Left ventricle myocardium inferior (tissue), 1 donor: ENCODE measurements at regions not wholly inside any gene's neighbourhood (a gene's known extent, or its start where the extent isn't known, plus 50 kb on each side); places are given as distances from the start of the nearest gene placed in this dataset.
"Not testable (repeated sequence)": the region's sequence is repeated elsewhere in the genome, so short reads cannot be mapped to it uniquely, and the experiment has no call there.

ENCODE experiments used
- DNase-seq: peaks from one replicate; pipeline ENCODE4 v3.0.0-alpha.2; 2020
- H3K27ac ChIP-seq: fragments of 200-600 bp; replicated peaks from 2 replicates; pipeline ENCODE4 v1.8.0; 2021
- H3K27me3 ChIP-seq: fragments of 200-600 bp; 2 replicates; pipeline ENCODE4 v1.8.0; 2021; ENCODE audit warnings: low read depth
- H3K36me3 ChIP-seq: fragments of 200-600 bp; 2 replicates; pipeline ENCODE4 v1.8.0; 2021
- H3K4me1 ChIP-seq: fragments of 200-600 bp; 2 replicates; pipeline ENCODE4 v1.8.0; 2021
- H3K4me3 ChIP-seq: fragments of 200-600 bp; 2 replicates; pipeline ENCODE4 v1.8.0; 2021; ENCODE audit warnings: mild to moderate bottlenecking, moderate library complexity
- H3K9me3 ChIP-seq: fragments of 200-600 bp; replicated peaks from 2 replicates; pipeline ENCODE4 v1.8.0; 2021
- CTCF ChIP-seq: fragments of 200-600 bp; IDR thresholded peaks from 2 replicates; pipeline ENCODE4 v1.8.0; 2021; ENCODE audit warnings: antibody characterized with exemption, mild to moderate bottlenecking, borderline replicate concordance
- intact Hi-C: fragments of 100-400 bp; cut with micrococcal nuclease; formaldehyde crosslinking; loops from one replicate; pipeline ENCODE4 v1.11.0; 2022
- donor health status: DM: no; HTN: yes; CAD: no; lungs with severe emphysema.

DNA sequence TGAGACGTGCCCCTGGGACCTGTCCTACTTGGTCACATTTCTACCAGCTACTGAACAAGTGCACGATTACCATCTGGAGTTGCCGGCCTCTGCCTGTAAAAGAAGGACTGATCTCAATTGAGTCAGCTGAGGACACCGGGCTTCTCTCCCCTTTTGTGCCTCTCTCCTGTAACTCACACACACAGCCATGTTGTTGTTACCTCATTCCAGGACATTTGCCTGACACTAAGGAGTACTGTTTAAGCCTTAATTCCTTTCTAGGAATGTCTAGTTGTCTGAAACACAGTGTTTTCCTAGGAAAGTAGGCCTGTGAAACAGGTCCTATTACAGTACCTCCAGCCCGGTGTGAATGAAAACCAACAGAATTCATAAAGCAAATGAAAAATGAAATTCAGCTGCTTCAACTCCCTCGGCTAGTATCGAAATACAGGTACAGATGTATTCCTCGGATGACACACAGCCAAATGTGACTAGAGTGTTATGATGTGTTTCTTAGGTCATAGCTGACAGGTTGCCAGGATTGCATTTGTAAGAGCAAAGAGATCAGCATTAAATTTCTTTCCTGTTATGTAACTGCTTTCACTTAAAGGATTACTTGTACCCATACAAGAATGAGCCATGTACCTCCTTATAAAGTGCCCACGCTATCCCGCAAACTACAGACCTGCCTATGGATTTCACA is 152.0 kb upstream of the IRS2 start:
- DNase-seq = no peak
- Histone ChIP-seq H3K4me3 (no peak overlapping the region), H3K36me3 (no peaks in the 10 kb centered on the region), H3K4me1 (peaks cover 6% of the 10 kb centered on the region), H3K9me3 (peaks cover 6% of the 10 kb centered on the region), H3K27ac (no peak overlapping the region), H3K27me3 (peaks cover 4% of the 10 kb centered on the region)
- intact Hi-C loops = no loop called here
- no peak for TF ChIP-seq CTCF

DNA sequence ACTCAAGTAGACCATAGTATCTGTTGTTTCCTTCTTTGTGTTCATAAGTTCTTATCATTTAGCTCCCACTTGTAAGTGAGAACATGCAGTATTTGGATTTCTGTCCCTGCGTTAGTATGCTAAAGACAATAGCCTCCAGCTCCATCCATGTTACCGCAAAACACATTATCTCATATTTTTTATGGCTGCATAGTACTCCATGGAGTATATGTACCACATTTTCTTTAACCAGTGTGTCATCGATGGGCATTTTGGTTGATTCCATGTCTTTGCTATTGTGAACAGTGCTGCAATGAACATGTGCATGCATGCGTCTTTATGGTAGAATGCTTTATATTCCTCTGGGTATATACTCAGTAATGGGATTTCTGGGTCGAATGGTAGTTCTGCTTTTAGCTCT is 148.1 kb upstream of the IRS2 start:
- H3K27me3 ChIP-seq, H3K27ac ChIP-seq, intact Hi-C loops, H3K9me3 ChIP-seq, H3K36me3 ChIP-seq, H3K4me3 ChIP-seq, H3K4me1 ChIP-seq, DNase-seq: not testable (repeated sequence)

- TF ChIP-seq CTCF = no peak
Observed at GRCh38 chr13:109933476-109933875, 147.1 kb upstream of the IRS2 start.

DNA sequence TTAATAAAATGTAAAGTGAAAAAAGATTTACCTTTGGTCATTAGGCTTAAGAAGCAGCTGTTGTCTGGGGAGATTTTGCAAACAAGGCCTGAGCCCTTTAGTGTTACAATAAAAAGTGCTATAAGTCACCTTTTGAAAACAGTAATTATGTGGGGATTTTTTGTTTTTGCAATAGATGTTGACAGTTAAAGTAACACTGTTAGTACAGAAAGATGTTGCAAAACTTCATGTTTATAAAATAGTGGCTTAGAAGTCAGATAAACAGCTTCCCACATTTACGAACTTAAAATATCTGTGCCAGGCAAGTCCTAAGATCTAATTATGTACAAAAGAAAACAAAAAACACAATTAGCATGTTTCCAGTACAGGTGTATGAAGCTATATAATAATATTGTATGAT is 138.0 kb upstream of the IRS2 start:
- no peak for DNase-seq
- no peaks in the 10 kb centered on the region for H3K27me3 ChIP-seq
- intact Hi-C loops = no loop called here
- TF ChIP-seq CTCF = no peak
- H3K27ac ChIP-seq = no peak overlapping the region
- no peaks in the 10 kb centered on the region for H3K4me1 ChIP-seq
- H3K36me3 ChIP-seq = no peaks in the 10 kb centered on the region
- peaks cover 6% of the 10 kb centered on the region for H3K9me3 ChIP-seq
- no peak overlapping the region for H3K4me3 ChIP-seq

More at GRCh38 chr13:109933476-109933875, 147.1 kb upstream of the IRS2 start:
- H3K4me3 ChIP-seq = no peak overlapping the region
- DNase-seq = no peak
- intact Hi-C loops = no loop called here
- H3K27ac ChIP-seq = no peak overlapping the region
- peaks cover 5% of the 10 kb centered on the region for H3K4me1 ChIP-seq
- H3K9me3 ChIP-seq = peaks cover 6% of the 10 kb centered on the region
- H3K27me3 ChIP-seq = no peaks in the 10 kb centered on the region
- no peaks in the 10 kb centered on the region for H3K36me3 ChIP-seq

DNA sequence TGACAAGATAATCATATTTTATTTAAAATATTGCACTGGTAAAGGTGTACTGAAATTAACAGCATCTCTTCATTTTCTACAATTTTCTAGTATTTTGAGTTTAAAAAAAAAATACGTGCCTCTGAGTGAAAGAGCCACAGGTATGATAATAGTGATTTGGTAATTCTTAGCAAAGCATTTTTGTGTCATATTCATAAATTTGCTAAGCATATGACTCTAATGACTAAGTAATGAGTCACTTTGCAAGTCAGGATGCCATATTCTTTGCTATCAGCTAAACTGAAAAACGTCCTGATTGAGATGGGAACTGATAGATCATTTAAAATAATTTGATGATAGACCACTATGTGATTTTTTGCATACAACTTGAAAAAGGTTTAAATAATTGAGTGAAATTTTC is 136.1 kb upstream of the IRS2 start:
- Histone ChIP-seq H3K36me3 (no peaks in the 10 kb centered on the region), H3K4me3 (no peak overlapping the region), H3K27ac (no peak overlapping the region), H3K4me1 (no peaks in the 10 kb centered on the region), H3K27me3 (no peaks in the 10 kb centered on the region), H3K9me3 (peaks cover 6% of the 10 kb centered on the region)
- no peak for TF ChIP-seq CTCF
- intact Hi-C loops = no loop called here
- no peak for DNase-seq

DNA sequence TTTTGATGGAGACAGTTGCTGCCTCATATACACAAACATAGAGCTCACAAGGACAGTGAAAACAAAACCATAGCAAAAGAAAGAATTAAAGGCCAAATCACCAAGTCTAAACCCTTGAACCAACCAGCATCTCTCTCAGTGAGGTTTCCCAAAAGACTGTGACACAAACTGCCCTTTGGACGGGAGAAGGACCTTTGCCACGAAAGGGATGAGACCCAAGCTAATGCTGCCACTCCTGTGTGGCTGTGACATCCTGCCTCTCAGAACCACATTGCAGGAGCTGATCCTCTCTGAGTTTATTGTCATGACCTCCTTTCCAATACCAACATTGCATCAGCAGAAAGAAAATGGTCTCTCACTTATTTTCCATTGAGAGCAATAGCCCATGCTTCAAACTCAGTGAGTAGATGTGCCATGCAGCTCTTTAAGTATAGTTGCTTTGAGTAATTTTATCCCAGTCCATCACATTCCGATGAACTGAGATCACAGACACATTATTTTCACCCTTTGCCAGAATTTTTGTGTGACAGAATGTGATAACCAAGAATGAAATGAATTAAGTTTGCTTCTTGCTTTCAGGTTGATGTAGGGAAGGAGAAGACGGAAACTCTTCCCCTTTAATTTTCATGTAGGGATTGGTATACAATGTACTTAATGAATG is 133.5 kb upstream of the IRS2 start:
- Histone ChIP-seq H3K27me3 (no peaks in the 10 kb centered on the region), H3K36me3 (no peaks in the 10 kb centered on the region), H3K27ac (no peak overlapping the region), H3K4me3 (no peak overlapping the region), H3K4me1 (no peaks in the 10 kb centered on the region), H3K9me3 (no peaks in the 10 kb centered on the region)
- intact Hi-C loops = no loop called here
- no peak for TF ChIP-seq CTCF
- no peak for DNase-seq
